Hepatocyte (in vitro differentiated cells): ENCODE measurements at regions not wholly inside any gene's neighbourhood (a gene's known extent, or its start where the extent isn't known, plus 50 kb on each side); places are given as distances from the start of the nearest gene placed in this dataset.

ENCODE experiments used
- DNase-seq: peaks from one replicate; pipeline ENCODE4 v3.0.0-alpha.2; 2016; ENCODE audit warnings: low spot score
- H2AFZ ChIP-seq: fragments of 200-600 bp; sonication (generic); 2 replicates; pipeline ENCODE4 v1.6.0; 2016; ENCODE audit warnings: antibody characterized with exemption, mild to moderate bottlenecking
- H3K27ac ChIP-seq: fragments of 200-600 bp; sonication (generic); 2 replicates; pipeline ENCODE4 v1.5.1; 2016; ENCODE audit warnings: mild to moderate bottlenecking
- H3K27me3 ChIP-seq: fragments of 200-600 bp; sonication (generic); 2 replicates; pipeline ENCODE4 v1.6.1; 2016
- H3K36me3 ChIP-seq: fragments of 200-600 bp; sonication (generic); replicated peaks from 2 replicates; pipeline ENCODE4 v1.5.1; 2016; ENCODE audit warnings: low read depth; ENCODE audit not compliant: insufficient read depth
- H3K4me1 ChIP-seq: fragments of 200-600 bp; sonication (generic); 2 replicates; pipeline ENCODE4 v1.5.1; 2016; ENCODE audit warnings: mild to moderate bottlenecking, moderate library complexity; ENCODE audit not compliant: insufficient read depth
- H3K4me2 ChIP-seq: fragments of 200-600 bp; sonication (generic); 2 replicates; pipeline ENCODE4 v1.6.0; 2016
- H3K4me3 ChIP-seq: fragments of 200-600 bp; sonication (generic); 2 replicates; pipeline ENCODE4 v1.5.1; 2016; ENCODE audit warnings: mild to moderate bottlenecking
- H3K79me2 ChIP-seq: fragments of 200-600 bp; sonication (generic); 2 replicates; pipeline ENCODE4 v1.6.0; 2017; ENCODE audit warnings: mild to moderate bottlenecking
- H3K9me2 ChIP-seq: fragments of 200-600 bp; sonication (generic); replicated peaks from 2 replicates; pipeline ENCODE4 v1.6.0; 2017; ENCODE audit warnings: mild to moderate bottlenecking; ENCODE audit not compliant: insufficient read depth
- H3K9me3 ChIP-seq: fragments of 200-600 bp; sonication (generic); 2 replicates; pipeline ENCODE4 v1.5.1; 2016; ENCODE audit warnings: low read depth, mild to moderate bottlenecking
- H4K20me1 ChIP-seq: fragments of 200-600 bp; sonication (generic); 2 replicates; pipeline ENCODE4 v1.6.0; 2016; ENCODE audit warnings: mild to moderate bottlenecking; ENCODE audit not compliant: insufficient read depth, poor library complexity, severe bottlenecking
- CTCF ChIP-seq: fragments of 200-600 bp; sonication (generic); IDR thresholded peaks from 2 replicates; pipeline ENCODE4 v1.5.1; 2016; ENCODE audit warnings: antibody characterized with exemption, mild to moderate bottlenecking; ENCODE audit not compliant: poor library complexity
- EZH2 ChIP-seq: fragments of 200-600 bp; sonication (generic); IDR thresholded peaks from 2 replicates; pipeline ENCODE4 v1.6.1; 2016; ENCODE audit warnings: antibody characterized with exemption, mild to moderate bottlenecking, borderline replicate concordance
- EZH2phosphoT487 ChIP-seq: fragments of 200-600 bp; sonication (generic); IDR thresholded peaks from one replicate; pipeline ENCODE4 v1.6.1; 2018; ENCODE audit warnings: antibody characterized with exemption, mild to moderate bottlenecking, low read depth, moderate library complexity; ENCODE audit not compliant: unreplicated experiment, severe bottlenecking
- WGBS: methylation state at CpG from one replicate; pipeline ENCODE4 v1.1.6; 2016; ENCODE audit warnings: low lambda C conversion rate; ENCODE audit errors: missing lambda C conversion rate; 5-methylcytosine and 5-hydroxymethylcytosine counted together

- no peak overlapping the region for H3K27ac ChIP-seq
- no peak overlapping the region for H3K4me3 ChIP-seq
- no peaks in the 10 kb centered on the region for H3K9me3 ChIP-seq
- H4K20me1 ChIP-seq = no peaks in the 10 kb centered on the region
- no peak for TF ChIP-seq EZH2
- no peak for TF ChIP-seq EZH2phosphoT487
- TF ChIP-seq CTCF = no peak
- no peak for DNase-seq
- H2AFZ ChIP-seq = no peak overlapping the region
- no peaks in the 10 kb centered on the region for H3K9me2 ChIP-seq
- no peak overlapping the region for H3K4me2 ChIP-seq
- no peaks in the 10 kb centered on the region for H3K27me3 ChIP-seq
- WGBS = 83% methylated on average over 3 of the region's 3 CpGs
- no peaks in the 10 kb centered on the region for H3K79me2 ChIP-seq
- H3K4me1 ChIP-seq = no peaks in the 10 kb centered on the region
- no peaks in the 10 kb centered on the region for H3K36me3 ChIP-seq
Measured at GRCh38 chr13:76168661-76169060, 532.5 kb downstream of the LMO7 start.

GRCh38 chr13:76164290-76164689 lies 528.2 kb downstream of the LMO7 start:
- Histone ChIP-seq H3K4me2 (no peak overlapping the region), H3K79me2 (no peaks in the 10 kb centered on the region), H3K9me3 (no peaks in the 10 kb centered on the region), H3K4me1 (no peaks in the 10 kb centered on the region), H3K36me3 (no peaks in the 10 kb centered on the region), H2AFZ (no peak overlapping the region), H3K9me2 (no peaks in the 10 kb centered on the region), H4K20me1 (no peaks in the 10 kb centered on the region), H3K4me3 (no peak overlapping the region), H3K27me3 (no peaks in the 10 kb centered on the region), H3K27ac (no peak overlapping the region)
- WGBS = 98% methylated on average over 3 of the region's 3 CpGs
- TF ChIP-seq EZH2 (no peak), EZH2phosphoT487 (no peak), CTCF (no peak)
- no peak for DNase-seq

GRCh38 chr13:76163761-76164160 lies 527.6 kb downstream of the LMO7 start:
- H3K9me3 ChIP-seq = no peaks in the 10 kb centered on the region
- TF ChIP-seq EZH2 = no peak
- TF ChIP-seq EZH2phosphoT487 = no peak
- WGBS = 46% methylated on average over 2 of the region's 2 CpGs
- H3K4me3 ChIP-seq = no peak overlapping the region
- no peaks in the 10 kb centered on the region for H3K9me2 ChIP-seq
- no peak overlapping the region for H2AFZ ChIP-seq
- no peaks in the 10 kb centered on the region for H3K4me1 ChIP-seq
- no peak overlapping the region for H3K4me2 ChIP-seq
- no peak for DNase-seq
- no peak overlapping the region for H3K27ac ChIP-seq
- no peaks in the 10 kb centered on the region for H3K79me2 ChIP-seq
- no peaks in the 10 kb centered on the region for H3K27me3 ChIP-seq
- H4K20me1 ChIP-seq = no peaks in the 10 kb centered on the region
- no peaks in the 10 kb centered on the region for H3K36me3 ChIP-seq

- Histone ChIP-seq H2AFZ (no peak overlapping the region), H3K36me3 (no peaks in the 10 kb centered on the region), H3K27ac (peak overlapping the region; percentile 22), H3K4me2 (no peak overlapping the region), H3K9me2 (no peaks in the 10 kb centered on the region), H3K4me3 (no peak overlapping the region), H3K4me1 (no peaks in the 10 kb centered on the region), H4K20me1 (no peaks in the 10 kb centered on the region), H3K79me2 (no peaks in the 10 kb centered on the region), H3K27me3 (no peaks in the 10 kb centered on the region), H3K9me3 (no peaks in the 10 kb centered on the region)
- TF ChIP-seq EZH2phosphoT487 = no peak
- no peak for TF ChIP-seq CTCF
- TF ChIP-seq EZH2 = no peak
- no peak for DNase-seq
- 91% methylated on average over 2 of the region's 2 CpGs for WGBS
Measured at GRCh38 chr13:76160961-76161925, 525.1 kb downstream of the LMO7 start.
